HG03457 (cell line): ENCODE measurements at regions not wholly inside any gene's neighbourhood (a gene's known extent, or its start where the extent isn't known, plus 50 kb on each side); places are given as distances from the start of the nearest gene placed in this dataset.

Experiments used
- ATAC-seq: cut with Tn5 transposase; IDR thresholded peaks from one replicate; pipeline ENCODE4 v1.9.1; 2021; ENCODE audit warnings: moderate number of reproducible peaks; ENCODE audit not compliant: unreplicated experiment

DNA sequence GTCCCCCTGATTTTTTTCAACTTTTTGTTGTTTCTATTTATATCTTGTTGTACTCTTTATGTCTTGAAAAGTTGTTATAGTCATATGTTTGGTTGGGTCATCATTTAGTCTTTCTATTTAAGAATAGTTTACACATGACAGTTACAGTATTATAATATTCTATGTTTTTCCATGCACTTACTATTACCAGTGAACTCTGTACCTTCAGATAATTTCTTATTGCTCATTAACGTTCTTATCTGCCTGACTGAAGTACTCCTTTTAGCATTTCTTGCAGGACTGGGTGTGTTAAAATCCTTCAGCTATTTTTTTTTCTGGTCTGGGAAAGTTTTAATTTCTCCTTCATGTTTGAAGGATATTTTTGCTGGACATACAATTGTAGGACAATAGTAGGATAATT is 157.7 kb upstream of the DIPK2B start:
- ATAC-seq, result no peak

DNA sequence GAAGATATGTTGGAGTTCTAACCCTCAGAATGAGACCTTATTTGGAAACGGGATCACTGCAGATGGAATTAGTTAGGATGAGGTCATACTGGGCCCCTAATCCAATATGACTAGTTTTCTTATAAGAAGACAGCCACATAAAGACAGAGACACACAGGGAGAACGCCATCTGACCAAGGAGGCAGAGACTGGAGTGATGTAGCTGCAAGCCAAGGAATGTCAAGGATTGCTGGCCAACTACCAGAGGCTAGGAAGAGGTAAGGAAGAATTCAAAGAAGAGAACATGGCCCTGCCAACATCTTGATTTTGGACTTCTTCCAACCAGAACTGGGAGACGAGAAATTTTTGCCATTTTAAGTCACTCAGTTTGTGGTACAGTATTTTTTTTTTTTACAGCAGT is 152.8 kb upstream of the DIPK2B start:
- ATAC-seq, result no peak

DNA sequence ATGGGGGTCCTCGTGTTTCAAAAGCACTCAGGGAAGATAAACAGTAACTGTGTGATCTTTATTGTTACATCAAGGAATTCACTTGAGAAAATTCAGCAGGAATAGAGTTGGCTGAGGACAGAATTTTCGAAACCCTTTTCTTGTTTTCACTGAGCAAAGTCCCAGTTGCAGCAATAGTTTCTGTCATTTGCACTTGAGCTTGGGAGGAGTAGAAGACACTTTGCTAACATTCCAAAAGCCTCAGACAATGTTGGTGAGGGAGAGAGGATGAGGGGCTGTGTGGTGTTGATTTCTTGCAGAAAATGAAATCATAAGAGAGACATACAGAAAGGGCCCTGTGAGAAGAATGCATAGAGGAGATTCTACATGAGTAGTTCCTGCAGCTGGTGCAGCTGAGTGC is 151.9 kb upstream of the DIPK2B start:
- no peak for ATAC-seq

GRCh38 chrX:45351478-45351877 is 150.8 kb upstream of the DIPK2B start:
- ATAC-seq, result no peak

DNA sequence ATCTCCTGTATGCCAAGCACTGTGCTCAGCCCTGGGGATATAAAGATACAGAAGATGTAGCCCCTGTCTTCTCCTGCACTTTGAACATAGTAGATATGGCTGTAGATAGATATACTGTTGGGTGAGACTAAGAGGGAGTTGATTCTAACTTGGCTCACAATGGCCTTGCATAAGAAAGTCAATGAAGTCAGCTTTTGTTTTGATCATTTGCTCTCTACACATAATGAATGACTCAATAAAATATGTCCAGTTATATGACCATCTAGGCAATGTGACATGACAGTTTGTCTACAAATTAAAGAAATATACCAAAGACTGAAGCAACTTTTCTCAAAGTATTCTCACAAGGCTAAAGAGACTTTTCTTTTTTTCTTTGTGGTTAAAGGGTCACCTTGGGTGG is 147.6 kb upstream of the DIPK2B start:
- no peak for ATAC-seq

GRCh38 chrX:45347877-45348276 is 147.2 kb upstream of the DIPK2B start:
- ATAC-seq, result no peak

- ATAC-seq, result no peak
These were observed 143.9 kb upstream of the DIPK2B start for GRCh38 chrX:45344594-45344993.

- no peak for ATAC-seq
These were observed 128.5 kb upstream of the DIPK2B start for GRCh38 chrX:45329217-45329616.

GRCh38 chrX:45324941-45325340 is 124.3 kb upstream of the DIPK2B start:
- no peak for ATAC-seq

GRCh38 chrX:45323387-45323786 is 122.7 kb upstream of the DIPK2B start:
- ATAC-seq, result no peak

DNA sequence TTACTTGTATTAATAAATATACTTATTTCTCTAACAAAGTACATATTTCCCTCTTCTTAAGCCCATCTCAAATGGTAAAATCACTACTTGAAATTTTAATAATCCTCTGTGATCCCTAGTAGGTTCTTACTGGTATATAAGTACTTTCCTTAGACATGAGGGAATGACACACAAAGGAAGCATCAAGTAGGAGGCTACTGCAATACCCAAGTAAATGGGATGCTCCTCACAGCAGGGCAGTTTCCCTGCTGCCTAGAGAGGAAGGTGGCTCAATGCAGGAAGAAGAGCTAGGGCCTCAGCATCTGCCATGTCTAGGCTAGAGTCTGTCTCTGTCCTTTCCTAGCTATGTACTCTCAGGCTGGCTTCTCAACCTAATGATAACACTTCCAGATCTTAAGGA is 122.1 kb upstream of the DIPK2B start:
- ATAC-seq, result no peak

DNA sequence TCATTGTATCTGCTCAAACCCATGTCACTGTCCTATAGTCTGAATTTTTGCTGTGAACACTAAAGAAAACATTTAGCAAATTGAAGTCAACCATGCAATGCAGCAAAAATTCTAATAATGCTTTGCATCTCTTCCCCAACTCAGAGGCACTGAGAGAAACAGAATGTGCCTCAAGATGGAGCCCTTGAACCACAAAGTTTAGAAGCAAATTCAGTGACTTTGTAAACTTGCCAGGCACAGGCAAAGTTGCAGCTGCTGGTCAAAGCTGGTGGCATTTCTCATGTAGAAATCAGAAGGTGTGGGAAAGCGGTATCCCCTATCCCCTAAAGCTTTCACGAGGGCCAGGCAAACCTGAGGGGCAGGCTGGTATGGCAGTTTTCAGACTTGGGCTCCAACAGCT is 121.7 kb upstream of the DIPK2B start:
- no peak for ATAC-seq

- no peak for ATAC-seq
These were observed 119.5 kb upstream of the DIPK2B start for GRCh38 chrX:45320191-45320590.

- ATAC-seq, result no peak
These were observed 109.1 kb upstream of the DIPK2B start for GRCh38 chrX:45309801-45310200.

- ATAC-seq, result no peak
These were observed 108.4 kb upstream of the DIPK2B start for GRCh38 chrX:45309096-45309495.

- no peak for ATAC-seq
These were observed 106.1 kb upstream of the DIPK2B start for GRCh38 chrX:45306794-45307193.

GRCh38 chrX:45300638-45301037 is 100.0 kb upstream of the DIPK2B start:
- no peak for ATAC-seq

DNA sequence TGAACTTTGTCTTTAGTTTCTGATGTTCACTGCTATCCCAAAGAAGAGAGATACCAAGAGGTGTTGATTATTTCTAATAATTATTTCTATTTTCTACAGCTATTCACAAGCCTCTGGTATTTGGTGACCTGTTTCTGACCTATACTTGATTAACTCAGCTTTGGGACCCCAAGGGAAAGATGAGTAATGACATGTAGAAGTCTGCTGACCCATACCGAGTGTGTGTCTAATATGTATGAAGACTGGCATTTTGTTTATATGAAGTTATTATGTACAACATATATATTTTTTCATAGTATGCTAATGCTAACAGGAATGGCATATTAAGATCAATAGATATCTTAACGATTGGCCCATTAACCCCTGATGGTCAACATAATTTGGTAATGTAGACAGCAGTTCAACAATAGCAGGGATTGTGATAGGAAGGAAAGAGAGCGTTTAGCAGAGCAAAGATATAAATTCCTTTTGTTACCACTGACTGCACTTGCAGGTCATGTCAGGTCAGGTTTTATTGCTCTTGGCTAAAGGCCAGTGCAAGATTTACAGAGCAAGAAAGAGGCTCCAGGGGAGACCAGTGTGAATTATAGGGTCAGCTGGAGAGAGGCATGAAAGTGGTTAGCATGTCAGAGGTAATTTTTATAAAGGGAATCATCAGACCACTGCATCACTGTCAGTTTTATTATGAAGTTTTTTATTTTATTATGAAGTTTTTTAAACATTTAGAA is 94.7 kb upstream of the DIPK2B start:
- no peak for ATAC-seq

DNA sequence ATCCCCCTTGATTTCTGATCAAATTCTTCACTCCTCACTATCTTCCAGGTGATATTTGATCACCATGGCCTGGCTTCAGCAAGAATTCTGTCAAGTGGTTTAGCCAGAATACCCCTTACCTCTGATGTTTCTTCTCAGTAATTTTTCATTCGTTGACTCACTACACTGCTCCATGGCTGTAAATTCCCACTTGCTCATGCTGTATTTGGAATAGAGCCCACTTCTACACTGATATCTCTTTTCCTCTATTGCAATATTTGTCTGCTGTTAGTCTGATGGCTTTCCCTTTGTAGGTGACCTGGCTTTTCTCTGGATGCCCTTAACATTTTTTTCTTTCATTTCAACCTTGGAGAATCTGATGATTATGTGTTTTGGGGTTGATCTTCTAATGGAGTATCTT is 73.9 kb upstream of the DIPK2B start:
- ATAC-seq, result no peak

- no peak for ATAC-seq
These were observed 66.3 kb upstream of the DIPK2B start for GRCh38 chrX:45267007-45267406.

DNA sequence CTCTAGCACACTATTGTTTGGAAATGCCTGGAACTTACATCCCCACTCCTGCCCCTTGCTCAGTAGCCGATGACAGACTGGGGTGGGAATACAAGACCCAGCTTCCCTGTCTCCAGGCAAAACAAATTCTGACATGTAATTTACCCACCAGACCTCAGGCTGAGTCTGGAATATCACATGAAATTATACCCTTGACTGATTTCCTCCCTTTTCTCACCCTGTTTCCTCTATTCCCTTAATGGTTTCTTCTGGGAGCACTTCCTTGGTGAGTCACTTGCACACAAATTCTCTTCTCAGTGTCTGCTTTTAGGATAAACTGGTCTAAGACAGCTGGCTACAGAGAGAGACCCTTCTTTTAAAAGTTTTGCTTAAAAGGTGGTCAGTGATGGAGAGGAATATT is 65.8 kb upstream of the DIPK2B start:
- ATAC-seq, result no peak

DNA sequence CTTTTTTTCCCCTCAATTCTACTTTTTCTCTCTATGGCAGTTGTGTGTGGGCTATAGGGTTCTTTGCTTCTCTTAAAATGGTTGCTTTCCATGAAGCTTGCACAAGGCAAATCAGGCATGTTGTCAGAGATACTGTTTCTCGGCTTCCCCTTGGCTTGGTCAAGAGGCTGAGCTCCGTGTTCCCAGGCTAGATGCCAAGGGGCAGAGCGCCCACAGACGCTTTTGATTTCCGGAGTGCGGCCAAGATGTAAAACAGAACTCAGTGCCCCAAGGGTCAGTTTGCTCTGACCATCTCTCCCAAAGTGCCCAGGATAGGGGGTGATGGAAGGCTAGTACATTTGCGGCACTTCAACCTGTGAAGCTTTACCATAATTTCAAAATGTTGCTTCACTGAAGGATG is 64.2 kb upstream of the DIPK2B start:
- no peak for ATAC-seq

DNA sequence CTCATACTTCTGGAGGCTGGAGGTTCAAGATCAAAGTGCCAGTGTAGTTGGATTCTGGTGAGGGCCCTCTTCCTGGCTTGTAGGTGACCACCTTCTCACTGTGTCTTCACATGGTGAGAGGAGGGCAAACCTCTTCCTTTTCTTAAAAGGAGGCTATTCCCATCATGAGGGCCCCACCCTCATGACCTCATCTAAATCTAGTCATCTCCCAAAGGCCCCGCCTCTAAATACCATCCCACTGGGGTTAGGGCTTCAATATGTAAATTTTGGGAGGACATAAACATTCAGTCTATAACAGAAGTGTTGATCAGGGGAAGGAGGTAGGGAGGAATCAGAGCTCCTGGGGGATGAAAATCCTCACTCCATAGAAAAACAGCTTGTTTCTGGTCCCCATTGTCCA is 60.8 kb upstream of the DIPK2B start:
- no peak for ATAC-seq
